GM12873 (cell line): ENCODE measurements at regions not wholly inside any gene's neighbourhood (a gene's known extent, or its start where the extent isn't known, plus 50 kb on each side); places are given as distances from the start of the nearest gene placed in this dataset.

ENCODE experiments used
- TF ChIP-seq, protein P1 (sequence below): IDR thresholded peaks from 2 replicates; pipeline ENCODE4 v1.5.1; 2012; ENCODE audit warnings: low read depth, mild to moderate bottlenecking, moderate library complexity, low read length, control low read depth; ENCODE audit not compliant: insufficient read depth; ENCODE audit errors: missing control alignments

DNA sequence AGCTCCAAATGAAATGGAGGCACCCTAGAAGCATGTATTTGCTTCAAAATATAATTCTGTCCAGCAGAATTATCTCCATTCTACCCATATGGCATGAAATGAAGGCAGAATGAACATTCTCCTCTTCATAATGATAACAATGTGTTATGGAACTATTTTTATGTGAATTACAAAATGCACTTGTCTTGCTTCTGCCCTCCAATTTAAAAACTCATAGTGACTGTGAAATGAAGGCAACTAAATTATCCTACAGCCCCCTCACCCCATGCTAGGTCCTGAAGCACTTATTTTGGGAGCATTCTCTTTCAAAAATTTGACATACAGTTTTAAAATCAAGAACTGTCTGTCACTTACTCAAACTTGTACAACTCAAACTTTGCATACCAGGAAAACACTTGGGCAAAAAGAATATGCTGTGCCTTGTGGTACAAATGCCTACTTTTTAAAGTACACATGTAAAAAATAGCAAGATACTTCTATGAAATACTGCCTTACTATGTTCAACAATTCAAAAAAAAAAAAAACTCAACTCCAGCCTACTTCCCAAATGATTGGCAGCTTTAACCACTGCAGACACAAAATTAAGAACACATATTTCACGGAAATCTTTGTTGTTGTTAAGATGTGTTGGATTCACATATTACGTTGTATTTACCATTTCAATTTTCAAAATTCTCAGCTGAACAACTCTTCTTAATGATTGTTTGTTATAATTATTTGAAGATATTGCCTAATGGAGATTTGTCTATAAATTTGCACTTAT, 213.3 kb upstream of the NFIA start:
- TF ChIP-seq, protein P1, sequence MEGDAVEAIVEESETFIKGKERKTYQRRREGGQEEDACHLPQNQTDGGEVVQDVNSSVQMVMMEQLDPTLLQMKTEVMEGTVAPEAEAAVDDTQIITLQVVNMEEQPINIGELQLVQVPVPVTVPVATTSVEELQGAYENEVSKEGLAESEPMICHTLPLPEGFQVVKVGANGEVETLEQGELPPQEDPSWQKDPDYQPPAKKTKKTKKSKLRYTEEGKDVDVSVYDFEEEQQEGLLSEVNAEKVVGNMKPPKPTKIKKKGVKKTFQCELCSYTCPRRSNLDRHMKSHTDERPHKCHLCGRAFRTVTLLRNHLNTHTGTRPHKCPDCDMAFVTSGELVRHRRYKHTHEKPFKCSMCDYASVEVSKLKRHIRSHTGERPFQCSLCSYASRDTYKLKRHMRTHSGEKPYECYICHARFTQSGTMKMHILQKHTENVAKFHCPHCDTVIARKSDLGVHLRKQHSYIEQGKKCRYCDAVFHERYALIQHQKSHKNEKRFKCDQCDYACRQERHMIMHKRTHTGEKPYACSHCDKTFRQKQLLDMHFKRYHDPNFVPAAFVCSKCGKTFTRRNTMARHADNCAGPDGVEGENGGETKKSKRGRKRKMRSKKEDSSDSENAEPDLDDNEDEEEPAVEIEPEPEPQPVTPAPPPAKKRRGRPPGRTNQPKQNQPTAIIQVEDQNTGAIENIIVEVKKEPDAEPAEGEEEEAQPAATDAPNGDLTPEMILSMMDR = no peak

DNA sequence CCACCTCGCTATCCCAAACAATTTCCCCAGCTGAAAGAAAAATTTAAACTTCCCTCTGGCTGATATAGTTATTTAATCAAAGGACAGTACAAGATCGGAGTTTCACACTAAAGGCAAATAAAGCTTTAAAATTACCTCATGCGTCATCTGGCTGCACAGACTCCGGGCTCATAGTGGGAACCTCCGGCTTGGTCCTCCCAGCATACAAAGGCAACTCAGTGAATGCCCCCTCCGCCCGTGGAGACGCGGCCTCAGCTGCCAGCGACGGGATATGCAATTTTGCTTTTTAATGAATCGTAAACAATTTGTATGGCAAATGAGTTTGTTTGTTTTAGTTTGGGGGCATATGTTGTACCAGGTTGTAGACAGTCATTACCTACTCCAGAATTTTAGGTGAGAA, 214.6 kb upstream of the NFIA start:
- TF ChIP-seq, protein P1 = no peak

DNA sequence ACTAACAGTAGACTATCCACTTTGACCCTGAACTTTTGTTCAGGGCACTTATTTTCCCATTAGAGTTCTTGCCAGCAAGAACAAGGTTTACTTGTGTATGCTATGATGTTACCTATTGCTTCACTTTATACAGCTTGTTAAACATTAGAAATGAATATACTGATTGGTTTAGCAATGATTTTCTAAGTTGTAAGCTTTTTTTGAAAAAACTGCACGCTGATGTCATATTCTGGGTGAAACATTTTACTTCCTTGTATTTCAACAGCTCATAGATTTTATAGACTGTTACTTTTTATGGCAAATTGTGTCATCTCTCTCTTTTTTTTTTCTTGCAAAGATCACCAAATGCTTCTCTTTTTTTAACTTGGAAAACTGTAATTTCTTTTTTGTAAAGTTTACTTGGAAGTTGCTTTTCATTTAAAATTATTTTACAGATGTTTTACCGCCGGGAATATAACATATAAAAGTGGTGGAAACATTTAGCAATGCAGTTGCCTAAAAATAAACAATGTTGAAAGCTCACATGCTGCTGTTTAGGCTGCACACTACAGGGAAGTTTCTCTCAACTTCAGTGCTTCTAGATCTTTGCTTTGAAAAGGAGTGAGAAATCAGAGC, 215.3 kb upstream of the NFIA start:
- TF ChIP-seq, protein P1 = no peak

DNA sequence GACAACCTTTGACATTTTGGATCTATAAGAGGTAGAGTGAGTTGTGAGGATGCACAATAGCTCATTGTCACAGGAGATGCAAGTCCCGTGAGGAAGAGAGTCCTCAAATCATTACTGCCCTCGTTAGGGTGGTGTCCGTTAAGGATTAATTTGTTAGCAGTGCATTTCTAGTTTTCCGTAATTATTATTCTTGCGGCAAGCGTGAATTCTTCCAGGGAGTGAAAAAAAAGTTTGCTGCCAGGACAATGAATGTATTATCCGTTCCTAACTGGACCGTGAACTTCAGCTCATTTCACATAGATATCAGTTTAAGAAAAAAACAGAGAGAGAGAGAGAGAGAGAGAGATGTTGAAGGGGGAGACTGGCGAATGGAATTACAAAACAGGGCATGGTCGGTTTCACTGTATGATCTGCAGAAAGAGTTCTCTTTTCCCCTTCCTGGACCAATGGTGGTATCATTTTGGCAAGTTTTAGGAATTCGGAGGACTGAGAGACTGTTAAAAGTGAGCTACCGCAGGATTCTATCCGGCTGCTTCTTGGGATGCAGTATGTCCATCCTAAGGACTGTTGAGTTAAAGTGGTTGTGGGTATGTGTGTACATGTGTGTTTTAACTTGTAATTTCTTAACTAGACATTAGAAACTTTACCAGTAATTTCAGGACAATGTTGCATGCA, 216.0 kb upstream of the NFIA start:
- TF ChIP-seq, protein P1 = no peak

DNA sequence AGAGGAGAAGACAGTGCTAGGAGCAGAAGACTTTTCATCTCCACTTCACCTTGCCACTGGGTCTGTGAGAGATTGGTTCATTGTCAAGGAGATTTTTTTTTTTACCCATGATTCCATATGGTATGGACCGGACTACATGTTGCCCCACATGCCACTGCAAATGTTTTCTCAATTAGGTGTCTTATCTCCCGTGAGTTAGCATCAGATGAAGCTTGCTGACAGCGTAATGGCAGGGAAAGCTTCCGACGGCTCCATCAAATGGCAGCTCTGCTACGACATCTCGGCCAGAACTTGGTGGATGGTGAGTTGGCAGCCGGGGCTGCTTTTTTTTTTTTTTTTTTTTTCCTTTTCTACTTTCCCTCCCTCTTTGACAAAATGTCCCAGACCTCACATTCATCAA, 217.2 kb upstream of the NFIA start:
- TF ChIP-seq, protein P1 = no peak

DNA sequence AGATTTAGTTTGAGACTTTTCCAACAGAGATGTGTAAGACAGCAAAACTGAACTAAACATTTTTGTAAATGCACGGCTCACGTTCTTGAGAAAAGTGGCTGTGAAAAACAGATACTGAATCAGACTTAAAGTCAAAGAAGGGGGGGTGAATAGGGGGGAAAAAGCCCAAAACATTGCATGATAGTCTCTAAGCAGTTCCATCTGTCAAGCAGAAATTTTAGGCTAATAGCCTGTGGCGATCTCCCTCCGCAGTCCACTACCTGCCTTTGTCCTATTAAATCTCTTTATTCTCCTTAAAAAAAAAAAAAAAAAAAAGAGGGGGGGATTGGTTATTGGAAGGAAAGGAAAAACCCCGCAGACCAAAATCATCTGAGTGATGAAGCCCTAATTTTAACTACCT, 217.6 kb upstream of the NFIA start:
- TF ChIP-seq, protein P1 = no peak

DNA sequence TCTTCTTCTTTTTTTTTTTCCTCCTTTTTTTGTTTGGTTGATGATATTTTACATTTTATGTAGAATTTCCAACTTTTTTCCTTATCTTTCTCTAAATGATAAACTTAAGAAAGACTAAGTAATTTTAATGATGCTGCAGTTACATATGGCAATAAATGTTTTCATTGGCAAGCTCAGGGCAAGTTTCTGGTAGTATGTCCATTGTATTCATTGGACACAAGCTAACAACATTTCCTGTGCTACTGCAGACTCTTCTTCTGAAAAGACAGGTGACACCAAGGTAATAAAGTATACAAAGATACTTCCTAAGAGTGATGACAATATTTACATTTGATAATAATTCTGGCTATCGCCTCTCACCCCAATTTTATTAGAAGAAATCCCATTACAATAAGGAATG, 219.2 kb upstream of the NFIA start:
- TF ChIP-seq, protein P1 = no peak
